Common myeloid progenitor, CD34-positive (primary cell): ENCODE measurements at regions not wholly inside any gene's neighbourhood (a gene's known extent, or its start where the extent isn't known, plus 50 kb on each side); places are given as distances from the start of the nearest gene placed in this dataset.
"Not testable (repeated sequence)": the region's sequence is repeated elsewhere in the genome, so short reads cannot be mapped to it uniquely, and the experiment has no call there.

Experiments used
- CTCF ChIA-PET: fragments of 350-600 bp; sonication (Branson Sonifier 250); formaldehyde crosslinking; loops from one replicate; lab custom pipeline; 2021; ENCODE audit warnings: antibody characterized with exemption; lab: Charles Lee
- POLR2A ChIA-PET: fragments of 350-600 bp; sonication (Branson Sonifier 250); formaldehyde crosslinking; loops from one replicate; lab custom pipeline; 2021; ENCODE audit warnings: antibody characterized with exemption; lab: Charles Lee
- DNase-seq, 3 donors: peaks; one replicate each; pipeline versions ENCODE4 v3.0.0 to v3.0.0-alpha.2; 2013
- H3K27ac ChIP-seq, 2 experiments: 1 replicate in 1 of 2; 2 replicates in 1 of 2; pipeline ENCODE4 v1.7.0; 2013; ENCODE audit warnings: inconsistent platforms in 2 of 2, low read length in 2 of 2, mild to moderate bottlenecking in 2 of 2, low read depth in 1 of 2, moderate library complexity in 1 of 2; ENCODE audit not compliant: severe bottlenecking in 2 of 2, insufficient read depth in 1 of 2, poor library complexity in 1 of 2
- H3K27me3 ChIP-seq, 5 experiments: replicated peaks in 2 of 5; 1 replicate in 3 of 5; 2 replicates in 2 of 5; pipeline versions ENCODE4 v1.6.1 to v1.7.0; 2013; ENCODE audit warnings: low read length in 4 of 5, mild to moderate bottlenecking in 2 of 5, moderate library complexity in 2 of 5, inconsistent platforms in 1 of 5; ENCODE audit not compliant: insufficient read depth in 5 of 5, control insufficient read depth in 4 of 5
- H3K36me3 ChIP-seq, 4 experiments: 1 replicate in 2 of 4; 2 replicates in 2 of 4; pipeline versions ENCODE4 v1.6.1 to v1.7.0; 2013; ENCODE audit warnings: low read length in 3 of 4, control low read depth in 1 of 4, mild to moderate bottlenecking in 1 of 4; ENCODE audit not compliant: control insufficient read depth in 4 of 4, insufficient read depth in 4 of 4
- H3K4me1 ChIP-seq, 4 experiments: 1 replicate in 3 of 4; 2 replicates in 1 of 4; pipeline versions ENCODE4 v1.6.1 to v1.7.1; 2013; ENCODE audit warnings: low read length in 3 of 4, mild to moderate bottlenecking in 3 of 4, control low read depth in 1 of 4, inconsistent platforms in 1 of 4, moderate library complexity in 1 of 4; ENCODE audit not compliant: control insufficient read depth in 4 of 4, insufficient read depth in 4 of 4; ENCODE audit errors: control extremely low read depth in 1 of 4
- H3K4me3 ChIP-seq, 7 experiments: 1 replicate in 4 of 7; 2 replicates in 3 of 7; pipeline versions ENCODE4 v1.5.1 to v1.7.0; 2013; ENCODE audit warnings: mild to moderate bottlenecking in 7 of 7, low read length in 6 of 7, moderate library complexity in 6 of 7, inconsistent platforms in 2 of 7, low read depth in 2 of 7, control low read depth in 1 of 7; ENCODE audit not compliant: insufficient read depth in 4 of 7, control insufficient read depth in 1 of 7; ENCODE audit errors: extremely low read depth in 1 of 7
- H3K9me3 ChIP-seq, 5 experiments: 1 replicate in 4 of 5; 2 replicates in 1 of 5; pipeline versions ENCODE4 v1.6.1 to v1.7.1; 2013; ENCODE audit warnings: low read length in 4 of 5, mild to moderate bottlenecking in 2 of 5, inconsistent platforms in 1 of 5, low read depth in 1 of 5, moderate library complexity in 1 of 5; ENCODE audit not compliant: control insufficient read depth in 4 of 5, insufficient read depth in 2 of 5; ENCODE audit errors: control extremely low read depth in 1 of 5
- WGBS: methylation state at CpG from one replicate; pipeline ENCODE4 v1.1.5; 2013; ENCODE audit not compliant: insufficient coverage; 5-methylcytosine and 5-hydroxymethylcytosine counted together

DNA sequence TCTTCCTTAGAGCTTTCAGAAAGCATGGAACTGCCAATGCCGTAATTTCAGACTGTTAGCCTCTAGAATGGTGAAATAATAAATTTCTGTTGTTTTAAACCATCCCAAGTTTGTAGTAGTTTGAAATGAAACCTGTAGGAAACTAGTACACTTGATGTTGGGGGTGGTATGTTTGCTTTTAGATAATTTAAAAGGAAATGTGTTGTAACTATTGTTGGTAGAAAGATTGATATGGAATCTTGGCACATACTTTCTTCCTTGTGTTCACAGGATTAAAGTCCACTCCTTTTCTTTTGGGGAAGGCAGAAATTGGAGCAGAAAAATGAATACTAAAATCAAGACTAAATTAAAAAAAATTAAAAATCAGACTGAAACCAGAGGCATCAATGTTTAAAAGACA, 66.0 kb upstream of the ARRDC3 start:
- H3K27me3 ChIP-seq, result no peaks in the 10 kb centered on the region
- no peaks in the 10 kb centered on the region for H3K4me1 ChIP-seq
- H3K9me3 ChIP-seq, result no peaks in the 10 kb centered on the region
- no peak for DNase-seq
- no peak overlapping the region for H3K4me3 ChIP-seq
- POLR2A ChIA-PET, result interaction anchor here (0.6 kb wide), 1 partner anchor 637 kb away, joined by 7 read pairs; no protein-coding TSS in a partner anchor
- 80% methylated on average over 1 of the region's 1 CpG for WGBS
- CTCF ChIA-PET, result no interaction called here
- H3K36me3 ChIP-seq, result no peaks in the 10 kb centered on the region
- H3K27ac ChIP-seq, result no peak overlapping the region

DNA sequence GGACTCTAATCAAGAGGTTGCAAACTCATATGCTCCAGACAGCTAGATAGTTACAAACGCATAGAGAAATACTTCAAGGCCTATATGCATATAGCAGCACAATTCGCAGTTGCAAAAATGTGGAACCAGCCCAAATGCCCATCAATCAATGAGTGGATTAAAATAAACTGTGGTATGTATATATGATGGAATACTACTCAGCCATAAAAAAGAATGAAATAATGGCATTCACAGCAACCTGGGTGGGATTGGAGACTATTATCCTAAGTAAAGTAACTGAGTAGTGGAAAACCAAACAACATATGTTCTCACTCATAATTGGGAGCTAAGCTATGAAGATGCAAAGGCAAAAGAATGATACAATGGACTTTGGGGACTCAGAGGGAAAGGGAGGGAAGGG, 65.0 kb upstream of the ARRDC3 start:
- H3K4me1 ChIP-seq, H3K4me3 ChIP-seq, H3K27ac ChIP-seq, POLR2A ChIA-PET, H3K36me3 ChIP-seq, CTCF ChIA-PET, H3K27me3 ChIP-seq, DNase-seq, H3K9me3 ChIP-seq: not testable (repeated sequence)
- no CpG with 5 or more reads among the region's 2 CpGs for WGBS

DNA sequence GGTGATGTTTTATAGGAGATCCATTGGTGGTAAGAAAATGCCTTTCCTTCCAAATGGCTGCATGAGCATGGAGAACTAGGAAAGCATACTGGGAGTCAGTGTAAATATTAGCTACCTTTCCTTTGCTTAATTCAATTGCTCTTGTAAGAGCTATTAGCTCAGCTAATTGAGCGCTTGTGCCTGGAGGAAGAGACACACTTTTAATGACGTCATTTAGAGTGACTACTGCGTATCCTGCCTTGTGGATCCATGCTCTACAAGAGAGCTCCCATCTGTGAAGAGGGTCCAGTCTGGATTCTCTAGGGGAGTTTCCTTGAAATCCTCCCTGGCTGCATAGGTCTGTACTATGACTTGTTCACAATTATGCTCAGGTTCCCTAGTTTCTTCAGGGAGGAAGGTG, 63.8 kb upstream of the ARRDC3 start:
- WGBS, result 100% methylated on average over 3 of the region's 3 CpGs
- H3K4me3 ChIP-seq, H3K27me3 ChIP-seq, H3K27ac ChIP-seq, H3K4me1 ChIP-seq, CTCF ChIA-PET, H3K36me3 ChIP-seq, H3K9me3 ChIP-seq, POLR2A ChIA-PET, DNase-seq: not testable (repeated sequence)

DNA sequence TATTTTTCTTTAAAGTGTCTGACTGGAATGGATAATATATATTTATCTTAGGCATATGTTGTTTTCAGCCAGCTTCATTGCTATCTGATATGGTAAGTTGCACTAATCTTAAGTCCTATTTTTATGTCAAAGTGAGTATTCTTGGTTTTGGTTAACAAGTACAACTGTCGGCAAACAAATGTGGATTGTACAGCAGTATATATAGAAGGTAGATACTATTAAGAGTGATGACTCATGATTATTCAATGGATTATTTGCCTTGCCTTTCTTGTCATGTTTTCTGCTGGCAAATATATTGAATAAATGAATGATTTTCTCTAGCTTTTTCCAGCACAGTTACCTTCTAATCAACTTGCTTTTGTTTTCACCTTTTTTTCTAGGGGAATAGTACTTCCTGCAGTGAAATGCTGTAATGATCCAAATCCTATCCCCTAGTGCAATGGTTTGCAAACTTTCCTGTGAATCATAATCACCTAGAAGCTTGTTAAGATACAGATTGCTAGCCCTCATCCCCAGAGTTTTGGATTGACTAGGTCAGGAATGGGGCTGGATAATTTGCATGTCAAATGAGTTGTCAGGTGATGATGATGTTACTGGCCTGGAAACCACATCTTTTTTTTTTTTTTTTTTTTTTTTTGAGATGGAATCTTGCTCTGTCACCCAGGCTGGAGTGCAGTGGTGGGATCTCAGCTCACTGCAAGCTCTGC, 60.8 kb upstream of the ARRDC3 start:
- no peak overlapping the region for H3K4me3 ChIP-seq
- WGBS, result no CpG with 5 or more reads among the region's 1 CpG
- no peak overlapping the region for H3K27ac ChIP-seq
- no peaks in the 10 kb centered on the region for H3K9me3 ChIP-seq
- no peak for DNase-seq
- ChIA-PET CTCF (no interaction called here), POLR2A (no interaction called here)
- no peaks in the 10 kb centered on the region for H3K27me3 ChIP-seq
- H3K4me1 ChIP-seq, result no peaks in the 10 kb centered on the region
- H3K36me3 ChIP-seq, result no peaks in the 10 kb centered on the region

DNA sequence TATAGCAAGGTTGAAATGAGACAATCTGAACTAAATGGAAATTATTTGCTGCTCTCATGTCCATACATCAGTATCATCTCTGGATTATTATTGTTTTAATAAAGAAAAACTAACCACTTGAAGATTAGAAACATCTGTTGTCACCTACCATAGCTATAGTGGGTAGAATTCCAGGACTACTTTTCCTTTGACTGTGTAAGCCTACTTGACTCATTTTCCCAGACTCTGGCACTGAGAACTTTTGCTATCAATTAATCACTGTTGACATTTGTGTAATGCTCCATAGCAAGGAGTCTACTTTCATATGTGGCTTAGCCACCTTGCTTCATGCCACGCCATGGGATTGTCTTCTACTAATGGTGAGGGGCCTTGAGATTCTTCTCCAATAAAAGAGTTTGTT, 59.9 kb upstream of the ARRDC3 start:
- Histone ChIP-seq H3K9me3 (no peaks in the 10 kb centered on the region), H3K4me1 (no peaks in the 10 kb centered on the region), H3K27ac (no peak overlapping the region), H3K27me3 (no peaks in the 10 kb centered on the region), H3K4me3 (no peak overlapping the region), H3K36me3 (no peaks in the 10 kb centered on the region)
- 100% methylated on average over 1 of the region's 1 CpG for WGBS
- ChIA-PET CTCF (no interaction called here), POLR2A (no interaction called here)
- no peak for DNase-seq

DNA sequence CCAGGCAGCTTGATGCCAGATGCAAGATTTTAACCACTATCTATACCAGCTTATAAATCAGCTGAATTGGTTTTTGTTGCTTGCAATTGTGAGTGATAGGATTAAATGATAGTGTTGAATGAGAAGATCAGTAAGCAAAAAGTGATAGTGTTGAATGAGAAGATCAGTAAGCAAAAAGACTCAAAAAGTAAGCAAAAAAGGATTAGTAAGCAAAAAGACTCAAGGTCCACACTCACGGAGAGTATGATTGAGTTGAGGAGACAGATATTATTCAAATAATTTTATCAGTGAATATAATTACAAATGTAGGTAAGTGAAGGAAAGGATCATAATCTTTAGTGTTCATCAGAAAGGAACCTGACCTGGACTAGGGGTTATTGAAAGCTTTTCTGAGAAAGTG, 58.0 kb upstream of the ARRDC3 start:
- Histone ChIP-seq H3K4me1 (no peaks in the 10 kb centered on the region), H3K9me3 (no peaks in the 10 kb centered on the region), H3K36me3 (no peaks in the 10 kb centered on the region), H3K27ac (no peak overlapping the region), H3K4me3 (no peak overlapping the region), H3K27me3 (no peaks in the 10 kb centered on the region)
- POLR2A ChIA-PET, result no interaction called here
- DNase-seq, result no peak
- CTCF ChIA-PET, result interaction anchor here (1.1 to 1.5 kb wide), 2 partner anchors 11 to 55 kb away, joined by 3 to 4 read pairs; no protein-coding TSS in a partner anchor
- WGBS, result no CpG with 5 or more reads among the region's 1 CpG

DNA sequence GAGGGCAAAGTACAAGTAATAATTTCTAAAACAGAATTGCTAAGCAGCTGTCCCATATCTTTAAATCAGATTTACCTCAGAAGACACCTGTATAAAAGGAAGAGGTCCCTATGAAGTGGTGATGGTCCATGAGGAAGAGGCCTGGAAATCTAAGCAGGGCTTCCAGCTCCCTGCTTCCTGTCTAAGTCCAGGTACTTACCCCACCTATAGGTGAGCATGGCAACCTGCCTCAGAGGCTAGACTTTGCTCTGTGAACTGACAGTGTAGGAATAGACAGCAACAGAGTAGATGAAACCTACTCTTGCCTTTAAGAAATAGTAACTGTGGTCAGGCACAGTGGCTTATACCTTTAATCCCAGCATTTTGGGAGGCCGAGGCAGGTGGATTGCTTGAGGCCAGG, 55.8 kb upstream of the ARRDC3 start:
- CTCF ChIA-PET, result no interaction called here
- Histone ChIP-seq H3K9me3 (no peaks in the 10 kb centered on the region), H3K27me3 (no peaks in the 10 kb centered on the region), H3K4me1 (peaks cover 0 to 8% (median 2%) of the 10 kb centered on the region in 4 experiments), H3K27ac (no peak overlapping the region), H3K36me3 (no peaks in the 10 kb centered on the region), H3K4me3 (no peak overlapping the region)
- no peak for DNase-seq
- POLR2A ChIA-PET, result no interaction called here
- WGBS, result no CpG with 5 or more reads among the region's 1 CpG
